ENCODE measurements at regions not wholly inside any gene's neighbourhood (a gene's known extent, or its start where the extent isn't known, plus 50 kb on each side); places are given as distances from the start of the nearest gene placed in this dataset.

- in situ Hi-C loops (cut with MboI; ENCODE audit: low pct_unique_long_range_greater_than_20kb in 2 of 9, low sequenced_read_pairs in 9 of 9, unreplicated experiment in 9 of 9): no loop called here
- Histone ChIP-seq H3K4me3 (no peak overlapping the region), H3K27ac (no peak overlapping the region), H3K4me1 (replicated peaks in 1 of 2) (no peaks in the 10 kb centered on the region)
- ATAC-seq (replicated peaks in 6 of 8): no peak
- 0 to 100% (median 87%) methylated on average over 1 to 3 of the region's 3 CpGs for WGBS, 10 experiments
Observed at GRCh38 chr4:133741766-133742165, 459.8 kb downstream of the PABPC4L start.

- 0 to 100% (median 56%) methylated on average over 1 to 2 of the region's 2 CpGs for WGBS, 10 experiments
- Histone ChIP-seq H3K4me3 (no peak overlapping the region), H3K27ac (no peak overlapping the region), H3K4me1 (replicated peaks in 1 of 2) (no peaks in the 10 kb centered on the region)
- ATAC-seq (replicated peaks in 6 of 8): no peak
- in situ Hi-C loops (cut with MboI; ENCODE audit: low pct_unique_long_range_greater_than_20kb in 2 of 9, low sequenced_read_pairs in 9 of 9, unreplicated experiment in 9 of 9): no loop called here
Observed at GRCh38 chr4:133720001-133720400, 481.6 kb downstream of the PABPC4L start.

DNA sequence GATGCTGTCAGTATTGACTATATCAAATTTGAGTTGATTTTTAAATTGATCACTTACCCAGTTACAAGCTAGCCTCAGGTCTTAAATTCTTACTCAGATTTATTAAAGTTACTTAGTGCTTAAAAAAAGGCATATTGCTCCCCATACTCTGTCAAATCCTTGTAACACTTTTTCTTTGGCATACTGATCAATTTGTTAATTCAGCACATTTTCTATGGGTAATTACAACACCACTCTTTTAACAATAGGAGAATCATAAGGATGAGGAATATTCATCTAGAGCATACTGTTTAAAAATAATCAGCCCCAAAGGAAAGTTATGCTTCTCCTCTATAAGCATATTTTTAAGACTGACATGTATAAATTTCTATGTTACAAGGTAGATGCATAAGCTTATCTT lies 482.5 kb downstream of the PABPC4L start:
- no peak for ATAC-seq (replicated peaks in 6 of 8)
- in situ Hi-C loops (cut with MboI; ENCODE audit: low pct_unique_long_range_greater_than_20kb in 2 of 9, low sequenced_read_pairs in 9 of 9, unreplicated experiment in 9 of 9): no loop called here
- Histone ChIP-seq H3K4me3 (no peak overlapping the region), H3K27ac (no peak overlapping the region), H3K4me1 (replicated peaks in 1 of 2) (no peaks in the 10 kb centered on the region)

DNA sequence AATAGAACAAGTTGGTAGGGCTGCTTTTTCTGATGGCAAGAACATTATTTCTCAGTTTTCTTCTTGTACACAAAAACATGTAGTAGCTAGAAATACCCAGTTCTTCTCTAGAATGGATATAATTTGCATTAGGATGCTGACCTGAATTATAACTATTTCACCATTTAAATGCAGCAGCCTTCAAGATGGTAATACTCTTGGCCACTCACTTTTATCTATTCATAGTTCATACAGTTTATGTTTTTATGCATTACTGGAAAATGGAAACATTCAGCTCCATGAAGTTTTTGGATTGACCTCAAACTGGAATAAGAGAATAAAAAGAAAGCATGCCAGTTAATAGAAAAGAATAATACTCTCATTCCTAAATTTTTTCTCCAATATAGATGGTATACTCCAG lies 487.4 kb downstream of the PABPC4L start:
- in situ Hi-C loops (cut with MboI; ENCODE audit: low pct_unique_long_range_greater_than_20kb in 2 of 9, low sequenced_read_pairs in 9 of 9, unreplicated experiment in 9 of 9): no loop called here

GRCh38 chr4:133713340-133713739 lies 488.2 kb downstream of the PABPC4L start:
- in situ Hi-C loops (cut with MboI; ENCODE audit: low pct_unique_long_range_greater_than_20kb in 2 of 9, low sequenced_read_pairs in 9 of 9, unreplicated experiment in 9 of 9): no loop called here
- ATAC-seq (replicated peaks in 6 of 8): peak in 1 of 8 experiments; percentile 41
- peaks cover 0 to 5% of the 10 kb centered on the region in 2 donors for H3K4me1 ChIP-seq (replicated peaks in 1 of 2)
- H3K27ac ChIP-seq: no peak overlapping the region
- WGBS, 10 experiments: 0 to 67% (median 43%) methylated on average over 2 to 3 of the region's 3 CpGs; no CpG with 5 or more reads in 1 of the 10 experiments
- no peak overlapping the region for H3K4me3 ChIP-seq

More for the DNA sequence above, 487.4 kb downstream of the PABPC4L start:
- Histone ChIP-seq H3K4me1 (replicated peaks in 1 of 2) (peaks cover 0 to 5% of the 10 kb centered on the region in 2 donors), H3K27ac (no peak overlapping the region), H3K4me3 (no peak overlapping the region)
- no peak for ATAC-seq (replicated peaks in 6 of 8)

DNA sequence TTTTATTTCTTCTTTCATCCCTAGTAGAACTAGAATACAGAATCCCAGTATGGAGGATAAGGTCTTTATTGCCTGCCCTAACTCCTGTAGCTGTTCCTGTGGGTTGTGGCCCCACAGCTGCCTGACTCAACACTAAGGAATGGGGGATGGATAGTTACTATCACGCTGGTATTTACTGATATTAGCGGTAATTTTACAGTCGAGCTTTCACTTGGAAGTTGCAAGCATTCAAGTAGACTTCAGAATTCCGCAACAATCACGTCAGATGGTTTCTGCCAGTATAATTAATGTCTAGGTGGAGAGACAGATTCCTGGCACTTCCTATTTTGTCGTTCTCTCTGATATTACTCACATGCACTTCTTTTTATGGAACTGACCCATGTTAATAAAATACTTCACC lies 489.8 kb downstream of the PABPC4L start:
- ATAC-seq (replicated peaks in 6 of 8): no peak
- in situ Hi-C loops (cut with MboI; ENCODE audit: low pct_unique_long_range_greater_than_20kb in 2 of 9, low sequenced_read_pairs in 9 of 9, unreplicated experiment in 9 of 9): no loop called here
- WGBS, 10 experiments: 29 to 100% (median 87%) methylated on average over 1 to 6 of the region's 6 CpGs
- Histone ChIP-seq H3K4me3 (no peak overlapping the region), H3K4me1 (replicated peaks in 1 of 2) (peaks cover 0 to 5% of the 10 kb centered on the region in 2 donors), H3K27ac (no peak overlapping the region)

GRCh38 chr4:133694416-133694815 lies 507.2 kb downstream of the PABPC4L start:
- H3K4me3 ChIP-seq: no peak overlapping the region
- H3K4me1 ChIP-seq (replicated peaks in 1 of 2): no peaks in the 10 kb centered on the region
- no peak for ATAC-seq (replicated peaks in 6 of 8)
- no peak overlapping the region for H3K27ac ChIP-seq
- WGBS, 10 experiments: 0 to 100% (median 82%) methylated on average over 1 to 2 of the region's 2 CpGs
- in situ Hi-C loops (cut with MboI; ENCODE audit: low pct_unique_long_range_greater_than_20kb in 2 of 9, low sequenced_read_pairs in 9 of 9, unreplicated experiment in 9 of 9): no loop called here

DNA sequence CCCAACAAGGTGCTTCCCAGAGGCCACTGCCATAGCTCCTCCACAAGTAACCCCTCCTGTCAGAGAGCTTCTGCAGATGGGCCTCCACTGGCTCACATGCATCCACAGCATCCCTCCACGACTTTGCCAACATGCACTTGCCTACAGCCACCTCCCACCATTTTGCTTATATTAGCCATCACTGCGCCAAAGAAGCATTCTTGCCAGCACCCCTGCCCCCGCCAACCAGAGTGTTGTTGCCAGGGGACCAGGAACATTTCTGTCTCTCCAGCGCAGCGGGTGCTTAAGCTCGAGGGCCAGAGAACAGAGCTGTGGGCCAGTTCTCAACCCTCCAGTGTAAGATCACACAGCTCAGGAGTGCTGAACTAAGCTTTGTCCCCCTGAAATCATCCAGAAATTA lies 517.6 kb downstream of the PABPC4L start:
- ATAC-seq (replicated peaks in 6 of 8): no peak
- Histone ChIP-seq H3K27ac (no peak overlapping the region), H3K4me1 (replicated peaks in 1 of 2) (no peaks in the 10 kb centered on the region), H3K4me3 (no peak overlapping the region)
- in situ Hi-C loops (cut with MboI; ENCODE audit: low pct_unique_long_range_greater_than_20kb in 2 of 9, low sequenced_read_pairs in 9 of 9, unreplicated experiment in 9 of 9): no loop called here
- 0 to 100% (median 82%) methylated on average over 1 to 3 of the region's 6 CpGs; no CpG with 5 or more reads in 4 of the 10 experiments for WGBS, 10 experiments

DNA sequence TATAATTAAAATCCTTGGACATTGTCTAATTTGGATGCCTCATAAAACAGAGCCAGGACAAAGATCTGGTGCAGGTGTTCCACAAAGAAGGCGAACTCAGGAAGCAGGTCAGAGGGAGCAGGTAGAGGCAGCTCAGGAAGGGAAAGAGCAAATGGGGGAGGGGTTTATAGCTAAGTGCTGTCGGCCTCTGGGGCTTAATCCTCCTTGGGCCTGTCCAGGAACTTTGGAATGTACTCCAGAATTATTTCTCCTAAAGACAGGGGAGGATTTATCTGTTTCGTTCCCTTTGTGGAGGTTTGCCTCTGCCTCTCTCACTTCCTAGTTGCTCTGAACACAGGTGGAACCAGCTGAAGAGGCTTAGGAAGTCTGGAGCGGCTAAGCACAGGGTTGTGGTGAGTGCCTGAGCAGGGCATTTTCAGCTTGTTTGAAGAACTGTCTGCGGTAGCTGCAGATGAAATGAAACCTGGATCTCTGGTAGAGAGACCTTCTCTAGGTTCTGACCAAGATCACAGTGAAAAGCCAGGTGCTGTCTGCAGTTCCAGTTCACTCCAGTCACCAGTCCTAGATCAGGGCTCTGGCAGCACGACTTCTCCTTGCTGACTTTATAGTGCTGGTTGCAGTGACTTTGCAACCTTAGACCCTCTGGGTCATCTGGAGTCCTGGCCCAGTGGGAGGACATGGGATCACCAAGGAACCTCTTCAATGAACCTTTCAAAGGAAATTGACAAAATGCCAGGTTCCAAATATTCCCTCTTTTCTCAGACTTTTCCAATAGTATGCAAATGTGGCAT lies 519.2 kb downstream of the PCDH10 start:
- WGBS, 10 experiments: 0 to 100% (median 66%) methylated on average over 1 to 6 of the region's 6 CpGs
- in situ Hi-C loops (cut with MboI; ENCODE audit: low pct_unique_long_range_greater_than_20kb in 2 of 9, low sequenced_read_pairs in 9 of 9, unreplicated experiment in 9 of 9): no loop called here
- Histone ChIP-seq H3K4me1 (replicated peaks in 1 of 2) (no peaks in the 10 kb centered on the region), H3K27ac (no peak overlapping the region), H3K4me3 (no peak overlapping the region)
- ATAC-seq (replicated peaks in 6 of 8): no peak

DNA sequence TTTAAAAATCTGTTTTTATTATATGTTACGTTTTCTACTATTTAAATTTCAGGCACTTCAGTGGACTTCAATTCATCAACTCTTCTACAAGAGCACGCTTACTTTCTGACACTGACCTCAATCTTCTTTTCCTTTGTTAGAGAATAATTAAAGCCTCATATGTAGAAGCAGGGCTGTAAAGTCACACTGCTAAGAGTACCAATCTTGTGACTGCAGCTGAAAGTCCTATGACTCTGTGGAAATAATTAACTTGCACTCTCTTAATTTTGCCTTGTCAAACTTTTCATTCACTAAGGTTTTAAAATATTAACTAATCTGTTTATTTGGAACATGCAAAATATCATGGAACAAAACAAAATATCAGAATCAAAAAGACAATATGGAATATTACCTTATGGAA lies 498.1 kb downstream of the PCDH10 start:
- 0 to 100% (median 15%) methylated on average over 1 to 2 of the region's 2 CpGs; no CpG with 5 or more reads in 1 of the 10 experiments for WGBS, 10 experiments
- H3K27ac ChIP-seq: no peak overlapping the region
- no peaks in the 10 kb centered on the region for H3K4me1 ChIP-seq (replicated peaks in 1 of 2)
- in situ Hi-C loops (cut with MboI; ENCODE audit: low pct_unique_long_range_greater_than_20kb in 2 of 9, low sequenced_read_pairs in 9 of 9, unreplicated experiment in 9 of 9): no loop called here
- no peak overlapping the region for H3K4me3 ChIP-seq
- peak in 2 of 8 experiments; percentile 39 to 42 for ATAC-seq (replicated peaks in 6 of 8)

GRCh38 chr4:133641191-133641590 lies 492.1 kb downstream of the PCDH10 start:
- 0 to 17% (median 10%) methylated on average over 1 to 2 of the region's 2 CpGs for WGBS, 10 experiments
- no peak for ATAC-seq (replicated peaks in 6 of 8)
- in situ Hi-C loops (cut with MboI; ENCODE audit: low pct_unique_long_range_greater_than_20kb in 2 of 9, low sequenced_read_pairs in 9 of 9, unreplicated experiment in 9 of 9): no loop called here
- H3K4me1 ChIP-seq (replicated peaks in 1 of 2): no peaks in the 10 kb centered on the region
- H3K4me3 ChIP-seq: no peak overlapping the region
- H3K27ac ChIP-seq: no peak overlapping the region

DNA sequence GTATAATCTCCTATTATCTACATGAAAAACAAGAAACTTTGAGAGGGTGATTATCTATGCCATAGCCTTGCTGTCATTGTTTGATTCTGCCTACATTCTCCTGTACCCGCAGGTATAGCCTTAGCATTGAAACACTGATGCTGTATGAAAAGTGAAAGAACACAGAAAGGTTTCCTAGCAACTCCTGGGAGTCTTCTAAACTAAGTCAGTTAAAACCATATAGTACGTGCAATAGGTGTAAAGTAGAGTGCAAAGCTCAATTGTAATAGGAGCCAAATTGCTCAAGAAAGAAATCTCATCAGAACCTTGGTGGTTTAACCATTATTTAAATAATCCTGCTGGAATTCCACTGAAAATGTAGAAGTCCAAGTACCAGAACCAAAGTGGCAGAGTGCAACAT lies 489.7 kb downstream of the PCDH10 start:
- no peak for ATAC-seq (replicated peaks in 6 of 8)
- Histone ChIP-seq H3K4me1 (replicated peaks in 1 of 2) (no peaks in the 10 kb centered on the region), H3K27ac (no peak overlapping the region), H3K4me3 (no peak overlapping the region)
- in situ Hi-C loops (cut with MboI; ENCODE audit: low pct_unique_long_range_greater_than_20kb in 2 of 9, low sequenced_read_pairs in 9 of 9, unreplicated experiment in 9 of 9): no loop called here
- 0 to 100% (median 75%) methylated on average over 1 to 2 of the region's 2 CpGs; no CpG with 5 or more reads in 1 of the 10 experiments for WGBS, 10 experiments

DNA sequence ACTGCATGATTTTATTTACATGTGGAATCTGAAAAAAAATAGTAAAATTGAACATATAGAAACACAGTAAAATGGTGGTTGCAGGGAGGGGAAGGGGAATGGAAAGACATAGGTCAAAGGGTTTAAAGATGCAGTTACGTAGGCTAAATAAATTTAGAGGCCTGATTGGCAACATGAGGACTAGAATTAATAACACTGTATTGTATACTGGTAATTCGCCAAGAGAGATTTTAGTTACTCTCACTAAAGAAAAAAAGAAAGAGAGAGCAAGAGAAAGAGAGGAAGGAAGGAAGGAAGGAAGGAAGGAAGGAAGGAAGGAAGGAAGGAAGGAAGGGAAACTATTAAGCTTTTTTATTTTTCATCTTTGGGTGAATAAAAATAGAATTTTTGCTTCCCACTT lies 488.1 kb downstream of the PCDH10 start:
- in situ Hi-C loops (cut with MboI; ENCODE audit: low pct_unique_long_range_greater_than_20kb in 2 of 9, low sequenced_read_pairs in 9 of 9, unreplicated experiment in 9 of 9): no loop called here
- no peak overlapping the region for H3K27ac ChIP-seq
- ATAC-seq (replicated peaks in 6 of 8): no peak
- no peaks in the 10 kb centered on the region for H3K4me1 ChIP-seq (replicated peaks in 1 of 2)
- no peak overlapping the region for H3K4me3 ChIP-seq
- 0 to 100% (median 67%) methylated on average over 1 to 2 of the region's 2 CpGs; no CpG with 5 or more reads in 1 of the 10 experiments for WGBS, 10 experiments

GRCh38 chr4:133624744-133625143 lies 475.6 kb downstream of the PCDH10 start:
- WGBS, 10 experiments: 0 to 29% (median 9%) methylated on average over 1 to 3 of the region's 3 CpGs
- peak in 5 of 8 experiments; percentile 46 to 72 (median 66) for ATAC-seq (replicated peaks in 6 of 8)
- H3K4me3 ChIP-seq: no peak overlapping the region
- in situ Hi-C loops (cut with MboI; ENCODE audit: low pct_unique_long_range_greater_than_20kb in 2 of 9, low sequenced_read_pairs in 9 of 9, unreplicated experiment in 9 of 9): no loop called here
- H3K4me1 ChIP-seq (replicated peaks in 1 of 2): peaks cover 0 to 2% of the 10 kb centered on the region in 2 donors
- H3K27ac ChIP-seq: no peak overlapping the region
